Activated CD4-positive, alpha-beta T cell treated with anti-CD3 and anti-CD28 coated beads, Interleukin-2, amount 10 ng/mL, durations not matched to agents 7 days and 5 days (primary cell): ENCODE measurements at regions not wholly inside any gene's neighbourhood (a gene's known extent, or its start where the extent isn't known, plus 50 kb on each side); places are given as distances from the start of the nearest gene placed in this dataset.
A peak's percentile ranks its signal among the peaks of the same experiment; 100 is the strongest.
"Not testable (repeated sequence)": the region's sequence is repeated elsewhere in the genome, so short reads cannot be mapped to it uniquely, and the experiment has no call there.

Source experiments
- CTCF ChIA-PET: fragments of 350-600 bp; sonication (Branson Sonifier 250); formaldehyde crosslinking; loops from one replicate; lab custom pipeline; 2021; ENCODE audit warnings: antibody characterized with exemption; lab: Charles Lee
- POLR2A ChIA-PET: fragments of 350-600 bp; sonication (Branson Sonifier 250); formaldehyde crosslinking; loops from one replicate; lab custom pipeline; 2021; ENCODE audit warnings: antibody characterized with exemption; lab: Charles Lee
- DNase-seq: peaks from one replicate; pipeline ENCODE4 v3.0.0-alpha.2; 2020
- H3K27ac Mint-ChIP-seq: one replicate; pipeline ENCODE4 v1.8.0; 2021; ENCODE audit warnings: mild to moderate bottlenecking, moderate library complexity, mixed read lengths
- H3K27me3 Mint-ChIP-seq: one replicate; pipeline ENCODE4 v1.8.0; 2021; ENCODE audit warnings: mixed read lengths
- H3K36me3 Mint-ChIP-seq: one replicate; pipeline ENCODE4 v1.8.0; 2021; ENCODE audit warnings: low read depth, mixed read lengths
- H3K4me1 Mint-ChIP-seq: one replicate; pipeline ENCODE4 v1.8.0; 2021; ENCODE audit warnings: mixed read lengths
- H3K4me3 Mint-ChIP-seq: one replicate; pipeline ENCODE4 v1.8.0; 2021; ENCODE audit warnings: mild to moderate bottlenecking, moderate library complexity, mixed read lengths
- H3K9me3 Mint-ChIP-seq: one replicate; pipeline ENCODE4 v1.8.0; 2021; ENCODE audit warnings: mixed read lengths

GRCh38 chr21:31424058-31424457, 80.0 kb upstream of the TIAM1 start:
- Mint-ChIP-seq H3K9me3 (peaks cover 2% of the 10 kb centered on the region), H3K4me1 (peaks cover 17% of the 10 kb centered on the region), H3K36me3 (peaks cover 4% of the 10 kb centered on the region), H3K4me3 (no peak overlapping the region), H3K27ac (no peak overlapping the region), H3K27me3 (peaks cover 3% of the 10 kb centered on the region)
- ChIA-PET CTCF (no interaction called here), POLR2A (no interaction called here)
- DNase-seq: no peak

- H3K27ac Mint-ChIP-seq: no peak overlapping the region
- peaks cover 5% of the 10 kb centered on the region for H3K27me3 Mint-ChIP-seq
- H3K4me3 Mint-ChIP-seq: no peak overlapping the region
- no peak for DNase-seq
- H3K9me3 Mint-ChIP-seq: peaks cover 13% of the 10 kb centered on the region
- H3K36me3 Mint-ChIP-seq: peaks cover 18% of the 10 kb centered on the region
- POLR2A ChIA-PET: no interaction called here
- peaks cover 5% of the 10 kb centered on the region for H3K4me1 Mint-ChIP-seq
- CTCF ChIA-PET: no interaction called here
These were observed 76.9 kb upstream of the TIAM1 start for GRCh38 chr21:31420988-31421387.

- Mint-ChIP-seq H3K4me1 (no peaks in the 10 kb centered on the region), H3K36me3 (peaks cover 20% of the 10 kb centered on the region), H3K27ac (no peak overlapping the region), H3K9me3 (peaks cover 17% of the 10 kb centered on the region), H3K27me3 (peaks cover 5% of the 10 kb centered on the region), H3K4me3 (no peak overlapping the region)
- ChIA-PET POLR2A (no interaction called here), CTCF (no interaction called here)
- DNase-seq: no peak
These were observed 76.3 kb upstream of the TIAM1 start for GRCh38 chr21:31420354-31420753.

- ChIA-PET CTCF (no interaction called here), POLR2A (no interaction called here)
- Mint-ChIP-seq H3K9me3 (peaks cover 18% of the 10 kb centered on the region), H3K27me3 (peaks cover 5% of the 10 kb centered on the region), H3K4me3 (no peak overlapping the region), H3K4me1 (no peaks in the 10 kb centered on the region), H3K27ac (no peak overlapping the region), H3K36me3 (peaks cover 21% of the 10 kb centered on the region)
- DNase-seq: no peak
These were observed 74.4 kb upstream of the TIAM1 start for GRCh38 chr21:31418377-31419001.

- POLR2A ChIA-PET, H3K4me3 Mint-ChIP-seq, H3K4me1 Mint-ChIP-seq, DNase-seq, CTCF ChIA-PET, H3K27me3 Mint-ChIP-seq, H3K27ac Mint-ChIP-seq: not testable (repeated sequence)
- peaks cover 18% of the 10 kb centered on the region for H3K36me3 Mint-ChIP-seq
- H3K9me3 Mint-ChIP-seq: peaks cover 18% of the 10 kb centered on the region
These were observed 73.2 kb upstream of the TIAM1 start for GRCh38 chr21:31417214-31417613.

- POLR2A ChIA-PET: no interaction called here
These were observed 72.4 kb upstream of the TIAM1 start for GRCh38 chr21:31416465-31416864.

GRCh38 chr21:31414263-31415000, 70.4 kb upstream of the TIAM1 start:
- no peak overlapping the region for H3K4me3 Mint-ChIP-seq
- H3K27ac Mint-ChIP-seq: no peak overlapping the region
- POLR2A ChIA-PET: no interaction called here
- DNase-seq: no peak
- peaks cover 2% of the 10 kb centered on the region for H3K4me1 Mint-ChIP-seq
- H3K27me3 Mint-ChIP-seq: peaks cover 1% of the 10 kb centered on the region
- CTCF ChIA-PET: interaction anchor here (1.3 to 1.8 kb wide), 2 partner anchors 11 to 12 kb away, joined by 5 to 12 read pairs; no protein-coding TSS in a partner anchor
- H3K36me3 Mint-ChIP-seq: peaks cover 18% of the 10 kb centered on the region
- peaks cover 18% of the 10 kb centered on the region for H3K9me3 Mint-ChIP-seq

More at GRCh38 chr21:31416465-31416864, 72.4 kb upstream of the TIAM1 start:
- Mint-ChIP-seq H3K4me3 (no peak overlapping the region), H3K27ac (no peak overlapping the region), H3K9me3 (peaks cover 18% of the 10 kb centered on the region), H3K36me3 (peaks cover 18% of the 10 kb centered on the region), H3K27me3 (peaks cover 1% of the 10 kb centered on the region), H3K4me1 (peaks cover 2% of the 10 kb centered on the region)
- CTCF ChIA-PET: interaction anchor here (1.2 to 1.8 kb wide), 2 partner anchors 8 to 13 kb away, joined by 3 to 12 read pairs; no protein-coding TSS in a partner anchor
- no peak for DNase-seq

- H3K27me3 Mint-ChIP-seq: no peaks in the 10 kb centered on the region
- ChIA-PET POLR2A (no interaction called here), CTCF (no interaction called here)
- no peak overlapping the region for H3K27ac Mint-ChIP-seq
- H3K36me3 Mint-ChIP-seq: peaks cover 15% of the 10 kb centered on the region
- no peak for DNase-seq
- no peak overlapping the region for H3K4me3 Mint-ChIP-seq
- H3K4me1 Mint-ChIP-seq: peaks cover 2% of the 10 kb centered on the region
- H3K9me3 Mint-ChIP-seq: peaks cover 15% of the 10 kb centered on the region
These were observed 69.6 kb upstream of the TIAM1 start for GRCh38 chr21:31413698-31414097.

GRCh38 chr21:31410499-31411131, 66.6 kb upstream of the TIAM1 start:
- Mint-ChIP-seq H3K27me3 (no peaks in the 10 kb centered on the region), H3K9me3 (peaks cover 4% of the 10 kb centered on the region), H3K4me1 (peaks cover 7% of the 10 kb centered on the region), H3K4me3 (no peak overlapping the region), H3K36me3 (peaks cover 3% of the 10 kb centered on the region), H3K27ac (no peak overlapping the region)
- ChIA-PET POLR2A (no interaction called here), CTCF (interaction anchor here (1.0 kb wide), 1 partner anchor 124 kb away, joined by 4 read pairs; no protein-coding TSS in a partner anchor)
- peak; percentile 49 for DNase-seq

GRCh38 chr21:31409831-31410487, 65.9 kb upstream of the TIAM1 start:
- no peak overlapping the region for H3K4me3 Mint-ChIP-seq
- H3K27me3 Mint-ChIP-seq: no peaks in the 10 kb centered on the region
- no peaks in the 10 kb centered on the region for H3K36me3 Mint-ChIP-seq
- DNase-seq: no peak
- no peak overlapping the region for H3K27ac Mint-ChIP-seq
- POLR2A ChIA-PET: interaction anchor here (0.6 kb wide), 1 partner anchor 23 kb away, joined by 3 read pairs; no protein-coding TSS in a partner anchor
- CTCF ChIA-PET: interaction anchor here (0.6 to 1.0 kb wide), 2 partner anchors 32 to 123 kb away, joined by 4 to 5 read pairs; no protein-coding TSS in a partner anchor
- peaks cover 10% of the 10 kb centered on the region for H3K4me1 Mint-ChIP-seq
- no peaks in the 10 kb centered on the region for H3K9me3 Mint-ChIP-seq

- ChIA-PET POLR2A (no interaction called here), CTCF (interaction anchor here (0.6 to 1.0 kb wide), 2 partner anchors 11 to 1483 kb away, joined by 3 to 4 read pairs; no protein-coding TSS in a partner anchor)
- no peak for DNase-seq
- Mint-ChIP-seq H3K9me3 (no peaks in the 10 kb centered on the region), H3K36me3 (no peaks in the 10 kb centered on the region), H3K27ac (no peak overlapping the region), H3K27me3 (no peaks in the 10 kb centered on the region), H3K4me3 (no peak overlapping the region), H3K4me1 (peaks cover 13% of the 10 kb centered on the region)
These were observed 64.4 kb upstream of the TIAM1 start for GRCh38 chr21:31408301-31409088.

GRCh38 chr21:31406510-31406909, 62.4 kb upstream of the TIAM1 start:
- Mint-ChIP-seq H3K27me3 (no peaks in the 10 kb centered on the region), H3K4me1 (peaks cover 10% of the 10 kb centered on the region), H3K4me3 (no peak overlapping the region), H3K27ac (no peak overlapping the region), H3K36me3 (no peaks in the 10 kb centered on the region), H3K9me3 (no peaks in the 10 kb centered on the region)
- CTCF ChIA-PET: interaction anchor here (0.6 kb wide), 1 partner anchor 88 kb away, joined by 6 read pairs; no protein-coding TSS in a partner anchor
- DNase-seq: no peak
- POLR2A ChIA-PET: no interaction called here
